HepG2 (cell line): ENCODE measurements at regions not wholly inside any gene's neighbourhood (a gene's known extent, or its start where the extent isn't known, plus 50 kb on each side); places are given as distances from the start of the nearest gene placed in this dataset.

Experiments
- ATAC-seq: fragments of 200-7000 bp; cut with Tn5 transposase; 3 replicates; pipeline ENCODE4 v1.9.1; 2020; ENCODE audit warnings: mild to moderate bottlenecking, moderate library complexity
- BruUV-seq: library from RNA; stranded (reverse); fragments of 400-500 nt; replicated peaks from 2 replicates; lab custom pipeline; 2021; lab: Mats Ljungman, UMichigan
- CTCF ChIA-PET: fragments of 300-600 bp; formaldehyde crosslinking; extraction: SDS; loops from one replicate; lab custom pipeline; 2021; ENCODE audit warnings: low total read pairs, inconsistent platforms, low intra/inter-chr PET ratio; lab: Yijun Ruan, JAX
- POLR2A ChIA-PET: fragments of 350-600 bp; sonication (Branson Sonifier 250); formaldehyde crosslinking; loops from one replicate; lab custom pipeline; 2020; ENCODE audit warnings: antibody characterized with exemption, inconsistent platforms; lab: Yijun Ruan, JAX
- DNase-seq: peaks from one replicate; pipeline ENCODE4 v3.0.0-alpha.2; 2015; ENCODE audit warnings: low spot score
- FAIRE-seq: peaks from 3 replicates; lab custom pipeline; 2011; peaks lifted over from hg19 to GRCh38; lab: Jason Lieb, UNC
- H2AFZ ChIP-seq: one replicate; pipeline ENCODE4 v1.6.1; 2011; ENCODE audit warnings: low read length, inconsistent platforms
- H3K27ac ChIP-seq: fragments of 300-600 bp; 3 replicates; pipeline ENCODE4 v1.8.0; 2011; ENCODE audit warnings: mixed run types, mild to moderate bottlenecking, mixed read lengths, low read length, inconsistent platforms; ENCODE audit not compliant: insufficient read depth; ENCODE audit errors: extremely low read length
- H3K27me3 ChIP-seq, 2 experiments: fragments of 200-600 bp in 1 of 2; 2 replicates in 1 of 2; 3 replicates in 1 of 2; pipeline versions ENCODE4 v1.6.0 to v1.8.0; 2011; ENCODE audit warnings: low read length in 2 of 2, mild to moderate bottlenecking in 2 of 2, moderate library complexity in 2 of 2, inconsistent platforms in 1 of 2; ENCODE audit not compliant: insufficient read depth in 2 of 2, control insufficient read depth in 1 of 2
- H3K36me3 ChIP-seq, 2 experiments: fragments of 200-600 bp in 1 of 2; replicated peaks in 1 of 2; 2 replicates in 1 of 2; 3 replicates in 1 of 2; pipeline versions ENCODE4 v1.5.1 to v1.8.0; 2011; ENCODE audit warnings: low read length in 2 of 2, inconsistent platforms in 1 of 2; ENCODE audit not compliant: insufficient read depth in 2 of 2, control insufficient read depth in 1 of 2
- H3K4me1 ChIP-seq: 2 replicates; pipeline ENCODE4 v1.5.1; 2012; ENCODE audit warnings: low read length, inconsistent platforms; ENCODE audit not compliant: insufficient read depth
- H3K4me2 ChIP-seq: 2 replicates; pipeline ENCODE4 v1.6.0; 2011; ENCODE audit warnings: low read depth, low read length, inconsistent platforms
- H3K4me3 ChIP-seq, 3 experiments: fragments of 200-600 bp in 1 of 3; sonication (generic), shearing (Covaris generic) in 1 of 3; replicated peaks in 1 of 3; 2 replicates each; pipeline ENCODE4 v1.5.1; 2011 to 2016; ENCODE audit warnings: low read length in 3 of 3, inconsistent platforms in 2 of 3, low read depth in 2 of 3, mild to moderate bottlenecking in 2 of 3, control low read depth in 1 of 3, mixed read lengths in 1 of 3; ENCODE audit not compliant: insufficient read depth in 1 of 3
- H3K79me2 ChIP-seq: one replicate; pipeline ENCODE4 v1.6.1; 2011; ENCODE audit warnings: low read length, inconsistent platforms; ENCODE audit not compliant: insufficient read depth
- H3K9ac ChIP-seq: 2 replicates; pipeline ENCODE4 v1.6.0; 2011; ENCODE audit warnings: mild to moderate bottlenecking, low read depth, low read length, inconsistent platforms; ENCODE audit not compliant: insufficient read depth
- H3K9me3 ChIP-seq: 2 replicates; pipeline ENCODE4 v1.5.1; 2012; ENCODE audit warnings: mild to moderate bottlenecking, low read length
- H4K20me1 ChIP-seq: 2 replicates; pipeline ENCODE4 v1.6.0; 2011; ENCODE audit warnings: inconsistent platforms, mild to moderate bottlenecking, low read length, moderate library complexity; ENCODE audit not compliant: insufficient read depth
- KMT2B ChIP-seq: IDR thresholded peaks from 2 replicates; pipeline ENCODE4 v1.6.1; 2016; ENCODE audit warnings: missing genetic modification reagents, missing compliant biosample characterization
- MAF1 ChIP-seq: sonication (generic); formaldehyde crosslinking; IDR thresholded peaks from 2 replicates; pipeline ENCODE4 v1.5.0; 2020; ENCODE audit warnings: missing genetic modification reagents, borderline replicate concordance
- MBNL3 ChIP-seq: fragments of 250-450 bp; sonication (Bioruptor Pico); conservative IDR thresholded peaks from 2 replicates; pipeline ENCODE4 v1.8.0; 2022; ENCODE audit warnings: mild to moderate bottlenecking, inconsistent platforms
- MXD4 ChIP-seq: IDR thresholded peaks from 2 replicates; pipeline ENCODE4 v1.6.1; 2016; ENCODE audit warnings: mild to moderate bottlenecking, missing biosample characterization, missing genetic modification reagents
- NFE2L2 ChIP-seq: fragments of 150-350 bp; IDR thresholded peaks from 2 replicates; pipeline ENCODE4 v1.6.1; 2014; ENCODE audit warnings: low read length
- RBAK ChIP-seq: sonication (generic); formaldehyde crosslinking; IDR thresholded peaks from 2 replicates; pipeline ENCODE4 v1.5.1; 2020; ENCODE audit warnings: mild to moderate bottlenecking, missing genetic modification reagents
- RFX5 ChIP-seq: IDR thresholded peaks from 2 replicates; pipeline ENCODE4 v1.6.1; 2011; ENCODE audit warnings: low read depth, low read length, improper control_type of control experiment
- ZFP1 ChIP-seq: IDR thresholded peaks from 2 replicates; pipeline ENCODE4 v1.6.1; 2016
- ZNF362 ChIP-seq: sonication (generic); formaldehyde crosslinking; IDR thresholded peaks from 2 replicates; pipeline ENCODE4 v1.4.0; 2020; ENCODE audit warnings: missing genetic modification reagents, mild to moderate bottlenecking, borderline replicate concordance
- ZNF546 ChIP-seq: sonication (generic); formaldehyde crosslinking; conservative IDR thresholded peaks from 2 replicates; pipeline ENCODE4 v1.8.1; 2023; ENCODE audit warnings: mild to moderate bottlenecking, missing genetic modification reagents
- ZNF597 ChIP-seq: sonication (generic); formaldehyde crosslinking; IDR thresholded peaks from 2 replicates; pipeline ENCODE4 v1.5.0; 2020; ENCODE audit warnings: missing genetic modification reagents
- ZNF639 ChIP-seq: conservative IDR thresholded peaks from 2 replicates; pipeline ENCODE4 v1.6.1; 2018; ENCODE audit warnings: missing genetic modification reagents
- ZNF652 ChIP-seq: IDR thresholded peaks from 2 replicates; pipeline ENCODE4 v1.6.1; 2016; ENCODE audit warnings: low read depth, borderline replicate concordance
- ZNF720 ChIP-seq: sonication (generic); formaldehyde crosslinking; IDR thresholded peaks from 2 replicates; pipeline ENCODE4 v1.4.0; 2020; ENCODE audit warnings: missing genetic modification reagents
- ZNF891 ChIP-seq: sonication (generic); formaldehyde crosslinking; IDR thresholded peaks from 2 replicates; pipeline ENCODE4 v1.5.0; 2020; ENCODE audit warnings: mild to moderate bottlenecking, missing genetic modification reagents
- ZSCAN22 ChIP-seq: sonication (generic); formaldehyde crosslinking; IDR thresholded peaks from 2 replicates; pipeline ENCODE4 v1.4.0; 2020; ENCODE audit warnings: mild to moderate bottlenecking, missing genetic modification reagents
- WGBS: methylation state at CpG from one replicate; pipeline ENCODE4 v1.1.6; 2017; ENCODE audit warnings: low lambda C conversion rate; 5-methylcytosine and 5-hydroxymethylcytosine counted together
- in situ Hi-C: cut with HindIII; loops from 2 replicates; pipeline ENCODE4 v1.10.0; 2017; ENCODE audit warnings: low pct_unique_long_range_greater_than_20kb; ENCODE audit not compliant: extremely low pct_ligation_motif_present
- intact Hi-C: fragments of 100-400 bp; cut with micrococcal nuclease; formaldehyde crosslinking; loops from one replicate; pipeline ENCODE4 v1.10.0; 2022; ENCODE audit not compliant: unreplicated experiment

- Histone ChIP-seq H3K27ac (no peak overlapping the region), H3K4me3 (no peak overlapping the region), H4K20me1 (no peaks in the 10 kb centered on the region)
- in situ Hi-C loops, result no loop called here
- ATAC-seq, result no peak
- no peak for DNase-seq
- TF ChIP-seq ZNF720 (no peak), ZSCAN22 (CRISPR knock-in tag) (no peak), MXD4 (no peak), ZNF652 (CRISPR knock-in tag) (no peak), NFE2L2 (no peak)
- TF ChIP-seq, all 625 proteins: peak for 0
- Histone ChIP-seq H3K27me3 (no peaks in the 10 kb centered on the region), H3K9me3 (no peaks in the 10 kb centered on the region), H3K9ac (no peak overlapping the region), H3K4me2 (no peak overlapping the region), H3K36me3 (no peaks in the 10 kb centered on the region), H3K79me2 (no peaks in the 10 kb centered on the region), H2AFZ (no peak overlapping the region), H3K4me1 (no peaks in the 10 kb centered on the region)
- 0% methylated on average over 1 of the region's 1 CpG for WGBS
- no peak for FAIRE-seq
- intact Hi-C loops, result no loop called here
- POLR2A ChIA-PET, result no interaction called here
- no TSS peak for BruUV-seq
- CTCF ChIA-PET, result no interaction called here
These were observed 94.7 kb upstream of the CXXC4 start for GRCh38 chr4:104589264-104589868.

GRCh38 chr4:104591510-104591911 lies 96.8 kb upstream of the CXXC4 start:
- Histone ChIP-seq H3K9me3 (no peaks in the 10 kb centered on the region), H3K36me3 (no peaks in the 10 kb centered on the region), H3K4me2 (no peak overlapping the region), H3K79me2 (no peaks in the 10 kb centered on the region), H3K4me1 (no peaks in the 10 kb centered on the region), H2AFZ (no peak overlapping the region), H3K9ac (no peak overlapping the region), H4K20me1 (no peaks in the 10 kb centered on the region), H3K4me3 (no peak overlapping the region), H3K27me3 (no peaks in the 10 kb centered on the region; a peak in 1 of 5 replicates), H3K27ac (no peak overlapping the region)
- DNase-seq (no peak), ATAC-seq (no peak), FAIRE-seq (no peak)
- in situ Hi-C loops (no loop called here), intact Hi-C loops (no loop called here)
- WGBS, result 22% methylated on average over 2 of the region's 2 CpGs
- no TSS peak for BruUV-seq
- POLR2A ChIA-PET, result no interaction called here
- CTCF ChIA-PET, result no interaction called here
- TF ChIP-seq ZNF546 (CRISPR knock-in tag) (no peak), RBAK (CRISPR knock-in tag) (no peak), KMT2B (CRISPR knock-in tag) (no peak), RFX5 (no peak), ZNF639 (CRISPR knock-in tag) (no peak), ZFP1 (CRISPR knock-in tag) (no peak), ZNF597 (no peak), MBNL3 (CRISPR knock-in tag) (no peak), MAF1 (CRISPR knock-in tag) (no peak), ZNF362 (CRISPR knock-in tag) (no peak), ZNF891 (CRISPR knock-in tag) (no peak)
